ENCODE measurements at regions not wholly inside any gene's neighbourhood (a gene's known extent, or its start where the extent isn't known, plus 50 kb on each side); places are given as distances from the start of the nearest gene placed in this dataset.

- Histone ChIP-seq H3K9ac (ENCODE audit: low read depth, low read length) (no peak overlapping the region), H3K36me3 (ENCODE audit: control insufficient read depth, insufficient read depth, low read length) (no peaks in the 10 kb centered on the region), H3K9me3 (ENCODE audit: control insufficient read depth, insufficient read depth, low read length) (no peaks in the 10 kb centered on the region), H3K27me3 (ENCODE audit: control insufficient read depth, insufficient read depth, low read length) (no peaks in the 10 kb centered on the region), H3K4me1 (ENCODE audit: control insufficient read depth, insufficient read depth, low read length) (no peaks in the 10 kb centered on the region), H3K4me3 (ENCODE audit: low read depth, low read length) (no peak overlapping the region)
Observed at GRCh38 chr3:30488070-30488756, 118.2 kb upstream of the TGFBR2 start.

- Histone ChIP-seq H3K9ac (ENCODE audit: low read depth, low read length) (no peak overlapping the region), H3K36me3 (ENCODE audit: control insufficient read depth, insufficient read depth, low read length) (no peaks in the 10 kb centered on the region), H3K9me3 (ENCODE audit: control insufficient read depth, insufficient read depth, low read length) (no peaks in the 10 kb centered on the region), H3K27me3 (ENCODE audit: control insufficient read depth, insufficient read depth, low read length) (no peaks in the 10 kb centered on the region), H3K4me3 (ENCODE audit: low read depth, low read length) (no peak overlapping the region), H3K4me1 (ENCODE audit: control insufficient read depth, insufficient read depth, low read length) (peaks cover 2% of the 10 kb centered on the region)
Observed at GRCh38 chr3:30492322-30493192, 113.8 kb upstream of the TGFBR2 start.

GRCh38 chr3:30493911-30494311, 112.5 kb upstream of the TGFBR2 start:
- no peak overlapping the region for H3K9ac ChIP-seq (ENCODE audit: low read depth, low read length)
- no peaks in the 10 kb centered on the region for H3K9me3 ChIP-seq (ENCODE audit: control insufficient read depth, insufficient read depth, low read length)
- H3K36me3 ChIP-seq (ENCODE audit: control insufficient read depth, insufficient read depth, low read length), result no peaks in the 10 kb centered on the region
- no peaks in the 10 kb centered on the region for H3K27me3 ChIP-seq (ENCODE audit: control insufficient read depth, insufficient read depth, low read length)
- no peak overlapping the region for H3K4me3 ChIP-seq (ENCODE audit: low read depth, low read length)
- peaks cover 2% of the 10 kb centered on the region for H3K4me1 ChIP-seq (ENCODE audit: control insufficient read depth, insufficient read depth, low read length)

GRCh38 chr3:30495172-30496065, 111.0 kb upstream of the TGFBR2 start:
- Histone ChIP-seq H3K4me1 (ENCODE audit: control insufficient read depth, insufficient read depth, low read length) (peaks cover 2% of the 10 kb centered on the region), H3K36me3 (ENCODE audit: control insufficient read depth, insufficient read depth, low read length) (no peaks in the 10 kb centered on the region), H3K9me3 (ENCODE audit: control insufficient read depth, insufficient read depth, low read length) (no peaks in the 10 kb centered on the region), H3K4me3 (ENCODE audit: low read depth, low read length) (no peak overlapping the region), H3K9ac (ENCODE audit: low read depth, low read length) (no peak overlapping the region), H3K27me3 (ENCODE audit: control insufficient read depth, insufficient read depth, low read length) (no peaks in the 10 kb centered on the region)

GRCh38 chr3:30496066-30496966, 110.1 kb upstream of the TGFBR2 start:
- no peak overlapping the region for H3K4me3 ChIP-seq (ENCODE audit: low read depth, low read length)
- no peaks in the 10 kb centered on the region for H3K36me3 ChIP-seq (ENCODE audit: control insufficient read depth, insufficient read depth, low read length)
- H3K9ac ChIP-seq (ENCODE audit: low read depth, low read length), result no peak overlapping the region
- H3K27me3 ChIP-seq (ENCODE audit: control insufficient read depth, insufficient read depth, low read length), result no peaks in the 10 kb centered on the region
- H3K4me1 ChIP-seq (ENCODE audit: control insufficient read depth, insufficient read depth, low read length), result peaks cover 2% of the 10 kb centered on the region
- no peaks in the 10 kb centered on the region for H3K9me3 ChIP-seq (ENCODE audit: control insufficient read depth, insufficient read depth, low read length)

- H3K4me1 ChIP-seq (ENCODE audit: control insufficient read depth, insufficient read depth, low read length), result peaks cover 2% of the 10 kb centered on the region
- H3K27me3 ChIP-seq (ENCODE audit: control insufficient read depth, insufficient read depth, low read length), result no peaks in the 10 kb centered on the region
- H3K9me3 ChIP-seq (ENCODE audit: control insufficient read depth, insufficient read depth, low read length), result no peaks in the 10 kb centered on the region
- H3K36me3 ChIP-seq (ENCODE audit: control insufficient read depth, insufficient read depth, low read length), result no peaks in the 10 kb centered on the region
- no peak overlapping the region for H3K4me3 ChIP-seq (ENCODE audit: low read depth, low read length)
- H3K9ac ChIP-seq (ENCODE audit: low read depth, low read length), result no peak overlapping the region
Observed at GRCh38 chr3:30498587-30498967, 107.8 kb upstream of the TGFBR2 start.

GRCh38 chr3:30500666-30501399, 105.6 kb upstream of the TGFBR2 start:
- Histone ChIP-seq H3K27me3 (ENCODE audit: control insufficient read depth, insufficient read depth, low read length) (no peaks in the 10 kb centered on the region), H3K4me3 (ENCODE audit: low read depth, low read length) (no peak overlapping the region), H3K9ac (ENCODE audit: low read depth, low read length) (no peak overlapping the region), H3K9me3 (ENCODE audit: control insufficient read depth, insufficient read depth, low read length) (no peaks in the 10 kb centered on the region), H3K36me3 (ENCODE audit: control insufficient read depth, insufficient read depth, low read length) (no peaks in the 10 kb centered on the region), H3K4me1 (ENCODE audit: control insufficient read depth, insufficient read depth, low read length) (no peaks in the 10 kb centered on the region)

- no peaks in the 10 kb centered on the region for H3K36me3 ChIP-seq (ENCODE audit: control insufficient read depth, insufficient read depth, low read length)
- no peaks in the 10 kb centered on the region for H3K4me1 ChIP-seq (ENCODE audit: control insufficient read depth, insufficient read depth, low read length)
- H3K9ac ChIP-seq (ENCODE audit: low read depth, low read length), result no peak overlapping the region
- H3K4me3 ChIP-seq (ENCODE audit: low read depth, low read length), result no peak overlapping the region
- no peaks in the 10 kb centered on the region for H3K27me3 ChIP-seq (ENCODE audit: control insufficient read depth, insufficient read depth, low read length)
- H3K9me3 ChIP-seq (ENCODE audit: control insufficient read depth, insufficient read depth, low read length), result no peaks in the 10 kb centered on the region
Observed at GRCh38 chr3:30501526-30501925, 104.9 kb upstream of the TGFBR2 start.

GRCh38 chr3:30502051-30502741, 104.2 kb upstream of the TGFBR2 start:
- H3K36me3 ChIP-seq (ENCODE audit: control insufficient read depth, insufficient read depth, low read length), result no peaks in the 10 kb centered on the region
- no peak overlapping the region for H3K9ac ChIP-seq (ENCODE audit: low read depth, low read length)
- no peaks in the 10 kb centered on the region for H3K9me3 ChIP-seq (ENCODE audit: control insufficient read depth, insufficient read depth, low read length)
- H3K4me3 ChIP-seq (ENCODE audit: low read depth, low read length), result no peak overlapping the region
- no peaks in the 10 kb centered on the region for H3K27me3 ChIP-seq (ENCODE audit: control insufficient read depth, insufficient read depth, low read length)
- no peaks in the 10 kb centered on the region for H3K4me1 ChIP-seq (ENCODE audit: control insufficient read depth, insufficient read depth, low read length)

- H3K27me3 ChIP-seq (ENCODE audit: control insufficient read depth, insufficient read depth, low read length), result no peaks in the 10 kb centered on the region
- H3K4me1 ChIP-seq (ENCODE audit: control insufficient read depth, insufficient read depth, low read length), result no peaks in the 10 kb centered on the region
- H3K9ac ChIP-seq (ENCODE audit: low read depth, low read length), result no peak overlapping the region
- no peaks in the 10 kb centered on the region for H3K9me3 ChIP-seq (ENCODE audit: control insufficient read depth, insufficient read depth, low read length)
- no peaks in the 10 kb centered on the region for H3K36me3 ChIP-seq (ENCODE audit: control insufficient read depth, insufficient read depth, low read length)
- H3K4me3 ChIP-seq (ENCODE audit: low read depth, low read length), result no peak overlapping the region
Observed at GRCh38 chr3:30502742-30503073, 103.7 kb upstream of the TGFBR2 start.
